ENCODE measurements at regions not wholly inside any gene's neighbourhood (a gene's known extent, or its start where the extent isn't known, plus 50 kb on each side); places are given as distances from the start of the nearest gene placed in this dataset.
A peak's percentile ranks its signal among the peaks of the same experiment; 100 is the strongest.
"Not testable (repeated sequence)": the region's sequence is repeated elsewhere in the genome, so short reads cannot be mapped to it uniquely, and the experiment has no call there.

DNA sequence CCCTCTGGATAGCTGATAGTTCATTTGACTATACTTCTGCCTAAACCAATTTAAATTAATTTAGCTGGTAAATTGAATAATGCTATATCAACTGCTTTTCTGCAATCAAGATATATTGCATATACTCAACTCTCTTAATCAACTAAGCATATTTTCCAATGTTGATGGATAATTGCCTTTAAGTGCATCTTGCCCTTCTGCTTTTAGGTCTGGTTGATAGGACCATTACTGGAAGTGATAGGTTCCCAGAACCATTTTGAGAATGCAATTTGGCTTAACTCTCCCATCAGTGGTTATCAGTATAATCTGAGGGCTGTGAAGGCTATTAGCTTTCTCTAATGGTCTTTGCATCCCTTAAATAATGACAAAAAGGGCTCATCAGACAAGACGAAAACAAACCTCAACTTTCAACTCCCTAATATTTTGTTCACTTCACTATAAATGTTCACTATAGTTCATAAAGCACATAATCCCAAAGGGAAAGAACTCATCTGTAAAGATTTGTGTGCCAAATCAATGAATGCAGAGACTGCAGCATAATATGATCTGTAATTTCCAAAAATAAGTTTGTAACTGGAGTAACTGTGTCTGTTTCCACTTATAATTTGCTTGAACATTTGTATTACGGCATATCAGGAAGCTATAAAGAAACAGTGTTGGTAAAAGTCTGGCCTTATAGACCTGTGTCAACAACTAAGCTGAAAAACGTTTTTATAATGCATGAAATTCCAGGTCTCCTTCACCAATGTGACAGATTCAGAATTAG is 273.6 kb downstream of the FBXO8 start:
- no peak for DNase-seq (ENCODE audit: low read depth)

DNA sequence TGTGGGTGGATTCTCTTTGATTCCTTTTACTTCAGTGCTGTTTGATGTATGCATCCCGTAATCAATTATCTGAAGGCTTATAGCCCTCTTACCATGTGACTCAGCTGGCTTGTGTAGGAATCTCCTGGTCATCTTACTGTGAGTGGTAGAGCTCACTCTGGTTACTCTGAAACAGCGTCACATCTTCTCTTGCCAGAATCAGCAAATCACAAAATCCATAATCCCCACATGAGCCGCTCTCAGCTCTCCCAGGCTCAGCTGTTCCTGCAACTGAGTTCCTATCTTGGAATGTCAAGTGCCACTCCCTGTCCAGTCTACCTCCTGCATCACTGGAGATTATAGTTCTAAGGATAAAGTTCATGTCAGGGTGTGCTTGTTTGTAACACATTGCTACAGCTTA is 278.0 kb downstream of the FBXO8 start:
- no peak for DNase-seq (ENCODE audit: low read depth)

DNA sequence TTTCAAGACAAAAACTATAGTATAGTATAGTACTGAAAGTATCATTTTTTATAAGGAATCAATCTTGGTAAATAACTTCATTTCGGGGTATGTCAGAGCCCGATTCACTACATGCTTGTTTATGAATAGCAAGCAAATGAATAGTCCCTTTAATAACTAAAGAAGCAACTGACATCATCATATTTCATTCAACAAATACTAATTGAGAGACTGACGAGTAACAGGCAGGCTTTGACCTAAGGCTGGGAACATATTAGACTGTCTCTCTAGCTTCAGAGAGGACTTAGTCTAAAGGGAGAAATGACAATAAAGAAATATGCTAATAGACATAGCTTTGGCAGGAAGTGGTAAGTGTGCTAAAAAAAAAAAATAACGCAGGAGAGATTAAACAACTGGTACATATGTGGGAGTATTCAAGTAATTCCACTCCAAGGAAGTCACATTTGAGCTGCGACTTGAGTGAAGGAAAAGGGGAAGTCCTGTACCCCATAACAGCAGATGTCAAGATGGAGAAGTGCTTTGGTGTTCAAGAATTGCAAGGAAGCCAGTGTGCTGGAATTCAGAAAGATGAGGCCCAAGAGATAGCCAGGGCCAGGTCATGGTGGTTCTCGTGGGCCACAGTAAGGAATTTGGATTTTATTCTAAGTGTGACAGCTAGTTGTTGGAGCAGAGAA is 284.9 kb downstream of the FBXO8 start:
- DNase-seq (ENCODE audit: low read depth), result no peak

DNA sequence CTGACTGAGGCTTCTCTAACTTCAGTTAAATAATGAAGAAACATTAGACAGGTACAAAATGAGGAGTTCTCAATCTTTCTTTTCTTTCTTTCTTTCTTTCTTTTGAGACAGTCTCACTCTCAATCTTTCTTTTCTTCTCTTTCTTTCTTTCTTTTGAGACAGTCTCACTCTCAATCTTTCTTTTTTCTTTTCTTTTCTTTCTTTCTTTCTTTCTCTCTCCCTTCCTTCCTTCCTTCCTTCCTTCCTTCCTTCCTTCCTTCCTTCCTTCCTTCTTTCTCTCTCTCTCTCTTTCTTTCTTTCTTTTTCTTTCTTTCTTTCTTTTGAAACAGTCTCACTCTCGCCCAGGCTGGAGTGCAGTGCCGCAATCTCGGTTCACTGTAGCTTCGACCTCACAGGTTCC is 287.7 kb downstream of the FBXO8 start:
- DNase-seq (ENCODE audit: low read depth), result not testable (repeated sequence)

- DNase-seq (ENCODE audit: low read depth), result no peak
Measured at GRCh38 chr4:173991814-173992213, 291.7 kb downstream of the FBXO8 start.

GRCh38 chr4:173991316-173991715 is 292.2 kb downstream of the FBXO8 start:
- DNase-seq (ENCODE audit: low read depth), result no peak

GRCh38 chr4:173990869-173991210 is 292.6 kb downstream of the FBXO8 start:
- DNase-seq (ENCODE audit: low read depth), result no peak

- peak; percentile 12 for DNase-seq (ENCODE audit: low read depth)
Measured at GRCh38 chr4:173990126-173990868, 293.2 kb downstream of the FBXO8 start.

GRCh38 chr4:173963523-173963922 is 319.9 kb downstream of the FBXO8 start:
- DNase-seq (ENCODE audit: low read depth), result not testable (repeated sequence)

DNA sequence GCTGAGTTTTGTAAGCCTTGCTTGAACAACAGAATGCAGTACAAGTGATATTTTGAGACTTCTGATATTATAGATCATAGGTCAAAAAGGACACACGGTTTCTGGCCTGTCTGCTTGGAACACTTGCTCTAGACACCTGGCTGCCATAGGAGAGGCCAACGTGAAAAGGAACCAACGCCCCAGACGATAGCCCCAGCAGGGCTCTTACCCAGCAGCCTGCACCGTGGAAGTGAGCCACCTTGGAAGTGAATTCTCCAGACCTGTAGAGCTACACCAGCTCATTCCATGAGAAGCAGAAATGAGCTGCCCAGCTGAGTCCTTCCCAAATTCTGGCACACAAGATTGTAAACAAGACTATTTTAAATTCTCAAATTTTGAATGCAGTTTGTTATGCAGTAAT is 323.1 kb downstream of the FBXO8 start:
- no peak for DNase-seq (ENCODE audit: low read depth)

- no peak for DNase-seq (ENCODE audit: low read depth)
Measured at GRCh38 chr4:173958445-173958844, 325.0 kb downstream of the FBXO8 start.

- no peak for DNase-seq (ENCODE audit: low read depth)
Measured at GRCh38 chr4:173943547-173943946, 339.9 kb downstream of the FBXO8 start.

GRCh38 chr4:173940146-173940545 is 343.3 kb downstream of the FBXO8 start:
- DNase-seq (ENCODE audit: low read depth), result no peak

DNA sequence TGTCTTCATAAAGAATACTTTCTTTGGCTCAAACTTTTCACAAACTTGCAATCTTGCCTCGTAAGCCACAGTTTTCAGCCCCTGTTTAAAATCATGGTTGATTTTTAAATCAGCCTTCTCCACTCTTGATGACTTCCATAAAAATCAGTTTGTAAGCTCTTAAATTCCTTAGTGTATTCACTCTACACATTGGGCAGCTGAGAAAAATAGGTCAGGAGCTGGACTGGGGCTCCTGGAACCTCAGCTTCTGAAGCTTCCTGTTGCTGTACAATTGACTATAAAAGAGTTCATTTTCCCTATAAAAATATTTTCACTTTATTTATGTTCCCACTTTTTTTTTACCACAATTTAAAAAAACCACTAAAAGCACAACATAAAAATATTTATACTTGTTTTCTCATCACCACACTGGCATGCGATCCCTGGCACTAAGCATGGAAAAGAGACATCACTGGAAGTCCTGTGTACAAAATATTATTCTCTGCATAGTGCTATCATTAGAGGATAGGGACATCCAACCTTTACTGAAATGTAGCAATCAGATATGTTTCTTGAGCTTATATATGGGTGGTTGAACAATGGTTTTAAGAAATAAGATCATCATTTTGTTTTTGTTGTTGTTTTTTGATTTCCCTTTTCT is 345.7 kb downstream of the FBXO8 start:
- no peak for DNase-seq (ENCODE audit: low read depth)

DNA sequence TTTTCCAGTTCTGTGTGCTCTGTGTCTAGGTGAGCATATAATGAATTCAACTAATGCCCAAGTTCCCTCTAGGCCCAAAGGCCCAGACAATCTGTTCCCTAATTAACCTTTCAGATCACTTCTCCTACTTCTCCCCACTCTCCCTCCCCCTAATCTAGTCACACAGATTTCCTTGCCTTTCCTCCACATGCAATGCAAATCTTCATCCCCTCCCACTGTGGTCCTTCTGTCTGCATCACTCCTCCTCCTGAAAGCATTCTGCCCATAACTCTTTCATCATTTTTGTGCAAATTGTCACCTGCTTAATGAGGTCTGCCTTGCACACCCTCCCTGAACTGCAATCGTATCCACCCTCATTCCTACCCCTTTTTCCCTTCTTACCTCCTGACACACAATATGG is 346.6 kb downstream of the FBXO8 start:
- DNase-seq (ENCODE audit: low read depth), result no peak

GRCh38 chr4:173935622-173936405 is 347.7 kb downstream of the FBXO8 start:
- no peak for DNase-seq (ENCODE audit: low read depth)

- no peak for DNase-seq (ENCODE audit: low read depth)
Measured at GRCh38 chr4:173934933-173935620, 348.4 kb downstream of the FBXO8 start.

- DNase-seq (ENCODE audit: low read depth), result no peak
Measured at GRCh38 chr4:173934201-173934600, 349.3 kb downstream of the FBXO8 start.

DNA sequence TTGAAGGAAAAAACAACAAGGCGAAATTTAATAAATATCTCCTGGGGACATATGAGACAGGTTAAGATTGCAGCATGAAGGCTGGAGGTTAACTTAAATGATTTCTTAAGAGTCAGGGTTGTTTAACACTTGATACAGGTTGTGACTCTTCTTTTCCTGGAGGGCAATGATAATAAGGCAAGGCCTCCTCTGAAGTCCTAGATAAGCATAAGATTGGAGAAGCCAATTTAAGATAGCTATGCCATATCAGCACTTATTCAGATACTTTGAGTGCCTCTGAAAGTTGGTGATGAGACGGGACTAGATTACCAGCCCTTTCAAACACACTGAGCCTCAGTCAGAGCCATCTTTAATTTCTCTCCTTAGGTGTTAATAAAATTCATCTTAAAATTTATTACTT is 350.8 kb downstream of the FBXO8 start:
- DNase-seq (ENCODE audit: low read depth), result no peak

- DNase-seq (ENCODE audit: low read depth), result no peak
Measured at GRCh38 chr4:173930329-173930967, 353.0 kb downstream of the FBXO8 start.

GRCh38 chr4:173929921-173930320 is 353.5 kb downstream of the FBXO8 start:
- DNase-seq (ENCODE audit: low read depth), result no peak

All from stromal cell of bone marrow (primary cell).